ENCODE measurements at regions not wholly inside any gene's neighbourhood (a gene's known extent, or its start where the extent isn't known, plus 50 kb on each side); places are given as distances from the start of the nearest gene placed in this dataset.

DNA sequence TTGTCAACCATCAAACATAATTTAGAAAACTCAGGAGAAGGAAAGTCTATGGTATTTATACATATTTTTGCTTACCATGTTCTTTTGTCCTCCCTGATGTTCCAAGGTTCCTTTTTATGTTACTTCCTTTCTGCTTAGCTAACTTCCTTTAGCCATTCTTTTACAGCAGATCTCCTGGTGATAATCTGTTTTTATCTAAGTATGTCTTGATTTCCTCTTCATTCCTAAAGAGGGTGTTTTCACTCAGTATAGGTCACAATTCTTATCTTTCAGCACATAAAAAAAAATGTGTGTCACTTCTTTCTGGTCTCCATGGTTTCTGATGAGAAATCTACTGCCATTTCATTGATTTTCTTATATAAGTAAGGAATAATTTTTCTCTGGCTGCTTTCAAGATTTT, 384.4 kb upstream of the PDE4D start:
- DNase-seq (ENCODE audit: extremely low read depth, low read depth, low spot score), result peak; percentile 14

DNA sequence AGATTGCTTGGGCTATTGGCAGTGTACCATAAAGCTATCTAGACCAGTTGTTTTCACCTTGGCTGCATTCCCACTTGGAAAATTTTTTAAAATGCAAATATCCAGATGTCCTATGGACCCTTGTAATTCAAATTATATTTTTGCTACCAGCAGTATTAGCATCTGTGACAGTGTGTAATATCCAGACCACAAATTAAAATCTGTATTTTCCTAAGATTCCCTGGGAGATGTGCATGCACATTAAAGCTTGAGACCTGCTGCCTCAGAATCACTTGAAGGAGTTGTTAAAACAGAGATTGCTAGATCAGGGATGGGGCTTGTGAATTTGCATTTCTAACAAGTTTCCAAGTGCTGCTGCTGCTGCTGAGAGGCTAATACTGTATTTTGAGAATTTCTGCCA, 381.2 kb upstream of the PDE4D start:
- DNase-seq (ENCODE audit: extremely low read depth, low read depth, low spot score), result no peak

DNA sequence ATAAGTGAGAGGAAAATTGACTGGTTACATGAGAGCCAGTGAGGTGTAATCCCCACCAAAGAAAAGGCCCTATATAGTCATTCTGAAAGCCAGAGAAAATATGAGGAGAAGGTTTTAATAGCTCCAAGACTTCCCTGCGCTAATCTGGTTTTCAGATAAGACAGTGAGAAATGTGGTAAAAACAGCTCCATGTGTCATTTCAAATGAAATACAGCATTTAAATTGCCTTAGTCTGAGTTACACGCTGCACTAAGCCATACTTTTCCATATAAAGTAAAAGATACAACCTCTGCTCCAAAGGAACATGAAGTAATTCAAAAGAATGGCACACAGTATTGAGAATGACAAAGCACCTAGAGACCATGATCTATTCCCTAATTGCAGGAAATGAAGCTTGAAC, 378.0 kb upstream of the PDE4D start:
- DNase-seq (ENCODE audit: extremely low read depth, low read depth, low spot score), result no peak

DNA sequence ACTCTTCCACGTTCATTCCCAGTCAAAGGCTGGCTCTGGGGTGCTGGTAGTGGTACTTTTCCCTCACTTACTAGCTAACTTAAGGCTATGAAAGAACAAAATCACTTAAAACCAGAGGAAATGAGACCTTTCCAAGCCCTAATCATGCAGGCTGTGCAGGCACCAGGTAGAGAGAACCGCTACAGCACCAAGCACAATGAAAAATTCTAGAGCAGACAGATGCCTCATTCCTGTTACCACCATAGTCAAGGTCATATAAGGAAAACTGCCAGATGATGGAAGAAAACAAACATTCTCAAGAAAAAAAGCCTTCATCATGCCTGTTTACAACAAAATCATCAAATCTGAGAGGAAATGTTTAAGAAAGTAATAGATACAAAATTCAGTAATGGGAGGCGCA, 374.4 kb upstream of the PDE4D start:
- DNase-seq (ENCODE audit: extremely low read depth, low read depth, low spot score), result no peak

DNA sequence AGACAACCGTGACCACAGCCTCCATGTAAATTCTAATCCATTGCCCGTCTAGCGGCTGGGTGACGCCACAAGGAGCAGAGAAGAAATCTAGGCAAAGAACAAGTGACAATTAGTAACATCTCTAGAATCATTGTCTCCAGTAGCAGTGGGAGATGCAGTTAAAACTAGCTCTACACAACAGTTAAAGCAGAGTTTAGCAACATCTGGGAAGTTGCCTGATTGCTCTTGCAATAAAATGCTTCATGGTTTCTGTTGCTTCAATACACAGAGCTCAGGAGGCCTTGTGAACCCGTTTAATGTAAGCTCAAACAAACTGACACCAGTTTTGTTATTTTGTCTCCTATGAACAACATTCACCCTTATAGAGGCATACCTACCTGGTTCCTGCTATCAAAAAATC, 369.8 kb upstream of the PDE4D start:
- DNase-seq (ENCODE audit: extremely low read depth, low read depth, low spot score), result no peak

DNA sequence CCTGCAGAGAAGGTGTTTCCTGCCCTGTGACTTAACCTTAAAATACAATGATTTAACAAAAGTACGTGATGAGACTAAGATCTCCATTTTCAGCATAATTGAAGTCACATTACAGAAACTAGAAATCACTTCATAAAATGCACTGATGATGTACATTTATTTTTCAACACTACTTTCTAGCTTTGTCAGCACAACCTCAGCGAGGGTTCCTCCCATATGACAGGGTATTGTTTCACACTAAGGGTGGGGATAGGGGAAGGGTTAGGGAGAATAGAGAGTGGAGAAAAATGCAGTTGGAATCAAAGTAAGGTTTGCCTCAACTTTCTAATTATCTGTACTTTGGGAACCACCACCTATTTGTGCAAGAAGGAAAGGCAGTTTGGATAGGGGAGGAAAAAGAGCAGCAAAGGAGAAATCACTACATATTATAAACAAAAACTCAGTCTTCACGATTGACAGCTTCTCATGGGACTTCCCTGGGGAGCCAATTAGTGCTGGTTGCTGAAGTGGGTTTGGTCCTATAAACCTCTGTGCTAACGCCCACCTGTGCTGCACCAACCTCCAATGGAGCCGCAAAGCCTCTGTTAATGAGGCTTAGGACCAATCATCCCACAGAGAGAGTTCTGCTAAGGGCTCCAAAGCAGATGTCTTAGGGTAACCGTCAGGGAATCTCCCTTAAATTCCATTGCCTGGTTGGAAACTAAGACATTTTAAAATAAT, 369.2 kb upstream of the PDE4D start:
- no peak for DNase-seq (ENCODE audit: extremely low read depth, low read depth, low spot score)

DNA sequence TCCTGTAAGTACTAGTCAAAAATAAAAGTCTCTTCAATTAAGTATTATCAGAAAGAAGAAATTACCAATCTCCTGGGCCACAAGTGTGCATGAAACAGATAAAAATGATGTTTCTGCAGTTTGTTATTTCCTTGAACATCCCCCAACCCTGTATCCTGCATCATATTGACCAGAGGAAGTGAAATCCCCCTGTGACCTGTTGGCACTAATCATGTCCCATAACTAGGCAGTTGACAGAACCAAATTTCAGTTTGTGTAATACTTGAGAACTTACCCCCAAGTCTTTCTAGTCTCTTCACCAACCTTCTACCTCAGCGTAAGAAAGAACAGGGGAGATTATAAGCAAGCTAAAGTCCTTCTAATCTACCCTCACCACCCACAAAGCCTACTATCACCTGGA, 368.2 kb upstream of the PDE4D start:
- no peak for DNase-seq (ENCODE audit: extremely low read depth, low read depth, low spot score)

DNA sequence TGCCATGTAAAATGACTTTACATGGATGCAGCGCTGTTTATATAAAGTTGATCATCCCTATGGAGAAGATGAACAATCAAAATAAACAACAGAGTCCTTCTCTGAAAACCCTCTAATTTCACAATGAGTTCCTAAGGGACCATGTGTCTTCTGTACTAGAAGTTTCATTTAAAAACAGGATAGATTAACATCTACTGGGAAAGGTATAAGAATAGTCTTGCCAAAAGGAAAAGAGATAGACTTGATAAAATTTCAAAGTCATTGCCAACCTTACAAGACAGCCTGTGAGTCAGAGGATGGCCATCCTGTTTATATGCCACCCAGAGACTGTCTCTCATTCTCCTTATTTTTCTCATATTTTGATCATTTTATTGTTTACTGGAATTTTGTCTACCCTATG, 367.1 kb upstream of the PDE4D start:
- no peak for DNase-seq (ENCODE audit: extremely low read depth, low read depth, low spot score)

DNA sequence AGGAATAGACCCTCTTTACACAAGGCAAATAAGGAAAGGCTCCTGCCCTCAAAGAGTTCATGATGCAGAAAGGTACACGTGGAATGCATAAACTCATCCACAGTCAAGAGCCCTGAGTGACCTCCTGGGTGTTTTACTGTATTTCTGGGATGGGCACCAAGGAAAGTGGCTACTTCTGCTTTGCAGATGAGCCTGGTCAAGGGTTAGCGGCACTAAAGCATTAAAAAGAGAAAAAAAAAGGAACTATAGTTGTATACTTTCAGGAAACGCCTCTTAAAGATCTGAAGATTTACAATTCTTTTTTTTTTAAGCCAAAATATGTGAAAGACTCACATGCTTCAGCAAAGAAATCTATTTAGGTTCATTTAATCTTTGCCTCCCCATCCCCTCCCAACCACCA, 366.2 kb upstream of the PDE4D start:
- no peak for DNase-seq (ENCODE audit: extremely low read depth, low read depth, low spot score)

DNA sequence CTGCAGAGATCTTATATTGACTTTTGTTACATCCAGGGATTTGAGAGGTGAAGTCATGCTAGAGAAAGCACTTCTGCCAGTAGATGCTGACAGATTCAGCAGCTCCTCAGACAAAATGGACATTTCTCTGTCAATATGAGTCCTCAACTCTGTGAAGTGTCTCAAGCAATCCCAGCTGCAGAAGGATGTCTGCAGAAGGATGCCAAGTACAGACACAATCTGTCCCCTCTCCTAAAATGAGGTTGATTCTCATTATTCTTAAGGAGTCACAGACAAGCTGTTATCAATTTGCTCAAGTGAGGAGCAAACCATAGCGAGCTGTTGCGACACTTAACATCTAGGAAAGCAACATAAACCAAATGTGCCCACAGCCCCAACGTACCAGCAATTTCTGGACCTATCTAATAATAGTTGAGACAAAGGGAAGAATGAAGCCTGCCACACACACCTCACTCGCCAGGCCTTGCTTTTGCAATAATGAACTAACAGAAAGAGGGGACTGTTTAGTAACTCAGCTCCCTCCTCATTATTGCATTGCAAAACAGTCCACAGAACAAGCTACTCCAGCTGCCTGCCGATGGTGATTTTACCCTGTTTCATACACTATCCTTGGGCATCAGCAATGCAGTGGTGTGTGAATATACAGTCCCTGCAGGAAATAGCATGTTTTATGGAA, 364.2 kb upstream of the PDE4D start:
- DNase-seq (ENCODE audit: extremely low read depth, low read depth, low spot score), result no peak

DNA sequence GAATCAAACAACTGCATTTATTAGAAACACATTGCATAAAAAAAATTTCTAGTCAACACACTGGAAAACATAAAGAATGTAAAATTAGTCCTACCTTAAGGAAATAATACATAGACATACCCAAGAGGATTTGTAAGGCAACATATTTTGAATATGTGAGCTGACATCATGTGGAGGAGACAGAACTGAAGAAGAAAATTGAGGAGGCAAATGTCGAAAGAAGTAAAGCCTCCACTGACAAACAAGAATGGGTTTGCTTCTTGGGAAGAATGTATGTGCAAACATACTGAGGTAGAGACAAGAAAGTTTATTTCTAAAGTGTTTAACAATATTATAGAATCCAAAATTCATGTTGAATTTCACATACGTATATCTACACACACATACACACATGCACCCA, 363.0 kb upstream of the PDE4D start:
- no peak for DNase-seq (ENCODE audit: extremely low read depth, low read depth, low spot score)

DNA sequence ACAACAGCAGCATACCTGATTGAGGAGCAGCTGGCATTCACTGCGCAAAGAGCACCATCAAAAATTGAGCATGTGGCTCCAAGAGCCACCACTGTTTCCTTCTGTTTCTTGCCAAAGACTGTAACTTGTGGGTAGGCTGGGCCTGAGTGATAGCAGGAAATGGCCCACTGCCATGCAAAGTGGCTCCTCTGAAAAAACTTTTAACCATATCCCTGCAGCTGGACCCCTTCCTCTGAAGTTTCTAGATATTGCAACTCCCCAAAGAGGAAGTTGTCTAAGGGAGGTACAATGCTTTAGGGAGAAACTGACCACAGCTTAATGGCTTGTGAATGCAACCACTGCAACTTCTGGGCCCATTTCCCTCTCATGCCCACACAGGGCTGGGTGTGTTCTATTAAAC, 355.4 kb upstream of the PDE4D start:
- DNase-seq (ENCODE audit: extremely low read depth, low read depth, low spot score), result no peak

DNA sequence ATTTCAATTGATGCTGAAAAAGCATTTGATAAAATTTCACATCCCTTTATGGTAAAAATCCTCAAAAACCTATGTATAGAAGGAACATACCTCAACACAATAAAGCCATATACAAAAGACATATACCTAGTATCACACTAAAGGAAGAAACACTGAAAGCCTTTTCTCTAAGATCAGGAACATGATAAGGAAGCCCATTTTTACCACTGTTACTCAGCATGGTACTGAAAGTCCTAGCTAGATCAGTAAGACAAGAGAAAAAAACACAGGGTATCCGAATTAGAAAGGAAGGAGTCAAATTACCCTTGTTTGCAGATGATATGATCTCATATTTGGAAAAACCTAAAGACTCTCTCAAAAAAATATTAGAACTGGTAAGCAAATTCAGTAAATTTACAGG, 350.2 kb upstream of the PDE4D start:
- DNase-seq (ENCODE audit: extremely low read depth, low read depth, low spot score), result no peak

DNA sequence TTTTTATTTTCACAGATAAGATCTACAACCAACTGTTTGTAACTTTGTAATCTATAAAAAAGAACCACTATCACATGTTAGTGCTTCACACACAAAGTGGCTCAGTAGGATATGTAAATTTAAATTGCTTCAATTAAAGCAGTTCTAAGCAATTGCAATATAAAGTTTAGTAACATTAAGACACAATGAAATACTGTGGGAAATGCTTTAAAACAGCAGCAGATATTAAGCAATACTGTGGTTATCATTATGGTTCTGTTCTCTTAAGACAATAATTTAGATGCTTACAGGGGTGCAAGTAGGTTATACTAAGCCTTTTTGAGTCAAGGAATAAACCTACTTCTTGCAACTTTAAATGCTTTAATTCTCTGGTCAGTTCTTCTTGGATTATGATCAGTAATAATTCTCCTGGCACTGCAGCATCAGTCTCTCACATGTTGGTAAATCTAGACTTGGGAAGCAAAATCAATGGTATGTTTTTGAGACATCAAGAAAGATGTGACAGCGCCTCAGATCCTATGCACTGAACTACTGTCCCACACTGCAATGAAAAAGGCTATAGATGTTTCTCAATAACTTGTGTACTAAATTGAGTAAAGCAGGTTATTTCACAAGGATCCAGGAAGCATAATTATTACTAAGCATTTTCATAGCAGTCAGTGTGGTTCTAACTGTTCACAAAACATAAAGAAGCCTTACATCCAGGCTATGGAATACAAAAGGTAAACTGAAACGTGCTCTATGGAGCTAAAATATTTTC, 338.7 kb upstream of the PDE4D start:
- DNase-seq (ENCODE audit: extremely low read depth, low read depth, low spot score), result no peak

DNA sequence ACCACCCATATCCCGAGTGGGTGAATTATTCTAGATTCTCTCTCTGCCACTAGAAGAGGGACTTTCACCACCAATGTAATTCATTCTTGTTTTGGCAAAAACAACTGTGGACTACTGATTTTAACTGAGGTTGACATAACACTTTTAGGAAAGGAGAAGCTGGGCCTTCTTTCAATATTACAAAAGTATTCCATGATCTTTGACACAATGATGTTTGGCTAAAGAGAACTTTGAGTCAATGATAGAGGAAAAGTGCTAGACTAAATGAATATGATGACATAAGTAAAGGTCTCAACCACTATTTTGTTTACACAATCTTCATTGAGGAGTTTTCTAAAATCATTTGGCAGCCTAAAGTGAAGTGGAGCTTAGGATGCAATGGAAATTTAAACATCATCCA, 336.9 kb upstream of the PDE4D start:
- no peak for DNase-seq (ENCODE audit: extremely low read depth, low read depth, low spot score)

DNA sequence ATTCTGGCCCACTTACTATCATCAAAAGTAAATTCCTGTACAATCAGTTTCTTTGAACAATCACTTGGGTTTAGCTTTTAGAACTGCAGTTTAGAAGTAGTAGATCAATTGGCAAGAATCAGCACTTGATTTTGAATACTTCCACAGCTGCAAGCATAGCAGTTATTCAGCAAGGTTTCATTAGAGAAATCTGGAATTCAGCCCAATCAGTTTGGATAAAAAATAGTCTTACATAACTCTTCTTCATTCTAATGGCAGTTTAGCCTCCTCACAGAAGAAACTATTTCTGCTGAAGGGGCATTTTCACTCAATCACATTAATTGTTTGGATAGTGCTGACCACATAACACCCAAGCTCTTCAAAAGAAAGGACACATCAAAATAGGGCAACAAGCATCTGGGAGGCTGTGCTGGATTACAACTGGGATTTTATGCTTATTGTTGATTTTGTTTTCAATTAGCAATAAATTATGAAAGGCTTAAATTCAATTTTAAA, 336.2 kb upstream of the PDE4D start:
- no peak for DNase-seq (ENCODE audit: extremely low read depth, low read depth, low spot score)

DNA sequence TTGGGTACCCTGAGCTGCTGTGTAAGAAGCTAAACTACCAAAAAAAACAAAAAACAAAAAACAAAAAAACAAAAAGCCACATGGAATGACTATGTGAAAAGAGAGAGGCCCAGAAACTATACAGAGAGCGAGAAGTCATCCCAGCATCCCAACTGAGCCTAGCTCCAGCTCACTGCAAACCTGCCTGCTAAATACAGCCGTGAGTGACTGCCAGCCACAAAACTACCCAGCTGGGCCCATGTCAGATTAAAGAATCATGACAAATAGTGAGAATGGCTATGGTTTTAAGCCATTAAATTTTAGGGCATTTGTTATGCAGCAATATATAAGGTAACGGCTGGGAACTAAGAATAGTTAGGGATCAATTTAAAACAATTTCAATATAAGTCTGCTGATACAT, 335.1 kb upstream of the PDE4D start:
- DNase-seq (ENCODE audit: extremely low read depth, low read depth, low spot score), result no peak

DNA sequence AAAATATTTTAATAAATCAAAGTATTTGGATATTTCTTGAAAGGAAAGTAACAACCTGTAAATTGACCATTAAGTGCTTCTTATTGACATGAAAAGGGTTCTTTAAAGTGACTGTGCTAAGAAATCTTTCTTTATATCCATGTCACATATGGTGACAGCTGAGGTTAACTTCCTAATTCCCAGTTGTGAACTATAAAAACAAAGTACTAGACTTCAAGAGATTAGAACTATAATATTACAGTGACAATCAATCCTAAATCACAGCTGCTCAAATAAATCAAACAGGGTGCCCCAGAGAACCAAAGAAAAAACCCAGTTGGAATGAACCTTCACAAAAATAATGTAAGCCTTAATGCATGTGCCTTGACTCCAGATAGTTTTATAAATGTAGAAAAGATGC, 332.6 kb upstream of the PDE4D start:
- DNase-seq (ENCODE audit: extremely low read depth, low read depth, low spot score), result no peak

DNA sequence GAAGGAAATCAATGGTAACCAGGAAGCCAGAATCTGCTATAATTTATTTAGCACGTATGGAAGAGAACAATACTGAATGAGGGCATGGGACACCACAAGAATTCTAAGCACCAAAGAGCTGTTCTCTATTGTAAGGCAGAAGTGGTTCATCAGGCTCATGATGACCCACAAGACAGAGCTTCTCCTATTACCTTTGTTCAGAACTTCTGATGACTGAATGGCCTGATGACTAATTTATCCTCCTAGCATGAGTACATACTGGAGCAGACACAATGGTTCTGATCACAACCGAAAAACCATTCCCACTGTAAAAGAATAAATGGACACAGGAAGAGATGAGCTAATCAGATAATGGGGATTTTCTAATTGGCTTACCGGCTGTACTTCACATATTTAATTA, 329.8 kb upstream of the PDE4D start:
- no peak for DNase-seq (ENCODE audit: extremely low read depth, low read depth, low spot score)

DNA sequence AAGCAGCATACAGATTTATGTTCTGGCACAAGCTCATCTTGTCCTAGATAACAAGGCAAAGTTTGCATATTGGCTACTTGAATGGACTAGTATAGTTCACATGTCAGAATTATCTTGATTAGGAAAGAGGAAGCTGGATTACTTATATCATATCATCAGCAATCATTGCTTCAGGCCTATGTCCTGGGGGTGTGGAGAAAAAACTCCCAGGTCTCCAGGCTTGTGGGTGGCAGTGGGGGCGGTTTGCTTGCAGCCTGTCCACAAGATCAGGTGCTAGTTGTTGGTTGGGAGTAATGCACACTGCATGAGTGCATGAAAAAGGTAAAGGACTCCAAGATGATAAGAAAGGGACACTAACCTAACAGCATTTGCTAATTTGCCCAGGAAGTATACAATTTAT, 326.4 kb upstream of the PDE4D start:
- DNase-seq (ENCODE audit: extremely low read depth, low read depth, low spot score), result no peak

DNA sequence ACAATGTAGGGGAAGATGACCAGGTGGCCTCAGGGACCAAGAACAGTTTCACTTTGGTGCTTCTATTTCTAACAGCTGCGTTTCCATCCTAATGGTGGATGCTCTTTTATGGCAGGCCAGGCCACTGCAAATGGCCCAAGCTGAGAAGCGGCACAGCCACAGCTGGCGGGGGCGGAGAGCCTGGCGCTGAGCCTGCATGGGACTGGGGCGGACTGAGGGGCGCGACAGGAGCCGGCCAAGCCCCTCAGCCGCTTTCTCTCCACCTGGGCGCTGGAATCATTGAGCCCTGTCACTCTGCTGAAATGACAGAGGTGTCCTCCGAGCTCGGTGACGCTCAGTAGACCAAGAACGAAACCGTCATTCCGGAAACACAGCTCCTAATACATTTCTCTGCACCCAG, 317.3 kb upstream of the PDE4D start:
- DNase-seq (ENCODE audit: extremely low read depth, low read depth, low spot score), result no peak
